K562 (cell line): ENCODE measurements at regions not wholly inside any gene's neighbourhood (a gene's known extent, or its start where the extent isn't known, plus 50 kb on each side); places are given as distances from the start of the nearest gene placed in this dataset.

Source experiments
- ASH1L ChIP-seq: fragments of 450-650 bp; IDR thresholded peaks from 2 replicates; pipeline ENCODE4 v1.6.1; 2018; ENCODE audit warnings: borderline replicate concordance, mild to moderate bottlenecking, low read depth; ENCODE audit not compliant: partially characterized antibody
- ATF1 ChIP-seq, 2 experiments: fragments of 450-650 bp in 1 of 2; IDR thresholded peaks; 2 replicates each; pipeline ENCODE4 v1.6.1; 2016; ENCODE audit warnings: missing compliant biosample characterization in 1 of 2, missing genetic modification characterization in 1 of 2
- EZH2 ChIP-seq: IDR thresholded peaks from 2 replicates; pipeline ENCODE4 v1.6.1; 2012; ENCODE audit warnings: low read depth, mild to moderate bottlenecking, inconsistent platforms, low read length, borderline replicate concordance
- HDAC2 ChIP-seq: fragments of 450-650 bp; IDR thresholded peaks from 2 replicates; pipeline ENCODE4 v1.6.1; 2016; ENCODE audit warnings: mild to moderate bottlenecking
- LCOR ChIP-seq: sonication (generic); formaldehyde crosslinking; IDR thresholded peaks from 2 replicates; pipeline ENCODE4 v1.8.0; 2022; ENCODE audit warnings: mild to moderate bottlenecking, missing genetic modification reagents
- NFE2L1 ChIP-seq: fragments of 450-650 bp; IDR thresholded peaks from 2 replicates; pipeline ENCODE4 v1.6.1; 2016; ENCODE audit warnings: missing genetic modification characterization, low read depth, mild to moderate bottlenecking, missing compliant biosample characterization, moderate library complexity, borderline replicate concordance
- NR4A1 ChIP-seq, 2 experiments: fragments of 250-450 bp in 1 of 2; fragments of 450-650 bp in 1 of 2; sonication (Bioruptor Pico) in 1 of 2; IDR thresholded peaks; 2 replicates each; pipeline versions ENCODE4 v1.4.0 to v1.6.1; 2016 to 2020; ENCODE audit warnings: mild to moderate bottlenecking in 2 of 2, missing compliant biosample characterization in 1 of 2, missing genetic modification characterization in 1 of 2, moderate library complexity in 1 of 2
- SAFB ChIP-seq: fragments of 200-400 bp; formaldehyde crosslinking; IDR thresholded peaks from 2 replicates; pipeline ENCODE4 v1.6.1; 2017; ENCODE audit warnings: low read depth, low read length, borderline replicate concordance
- SAFB2 ChIP-seq: fragments of 200-400 bp; formaldehyde crosslinking; IDR thresholded peaks from 2 replicates; pipeline ENCODE4 v1.6.1; 2018; ENCODE audit warnings: borderline replicate concordance, low read length, low read depth, moderate library complexity; ENCODE audit not compliant: severe bottlenecking
- SUPT5H ChIP-seq: fragments of 450-650 bp; IDR thresholded peaks from 2 replicates; pipeline ENCODE4 v1.6.1; 2016
- TAF7 ChIP-seq: fragments of 450-650 bp; IDR thresholded peaks from 2 replicates; pipeline ENCODE4 v1.6.1; 2016; ENCODE audit warnings: missing genetic modification characterization, missing compliant biosample characterization
- TEAD4 ChIP-seq, 2 experiments: sonication (generic) in 1 of 2; formaldehyde crosslinking in 1 of 2; IDR thresholded peaks; 2 replicates each; pipeline versions ENCODE4 v1.6.1 to v1.8.0; 2012 to 2022; ENCODE audit warnings: borderline replicate concordance in 1 of 2, inconsistent platforms in 1 of 2, low read length in 1 of 2, mild to moderate bottlenecking in 1 of 2, missing genetic modification reagents in 1 of 2
- TSC22D4 ChIP-seq: fragments of 450-650 bp; IDR thresholded peaks from 2 replicates; pipeline ENCODE4 v1.6.1; 2016; ENCODE audit warnings: missing genetic modification characterization, missing biosample characterization, control low read depth
- ZBTB11 ChIP-seq, 3 experiments: fragments of 200-800 bp in 1 of 3; fragments of 250-450 bp in 1 of 3; fragments of 450-650 bp in 1 of 3; sonication (Bioruptor Pico) in 1 of 3; sonication (Bioruptor generic) in 1 of 3; formaldehyde crosslinking in 1 of 3; IDR thresholded peaks; 2 replicates each; pipeline versions ENCODE4 v1.6.1 to v1.8.0; 2016 to 2022; ENCODE audit warnings: mild to moderate bottlenecking in 2 of 3, missing genetic modification characterization in 2 of 3, missing compliant biosample characterization in 1 of 3, moderate library complexity in 1 of 3
- ZFX ChIP-seq: sonication (generic); formaldehyde crosslinking; IDR thresholded peaks from 2 replicates; pipeline ENCODE4 v1.8.0; 2022; ENCODE audit warnings: mild to moderate bottlenecking, missing genetic modification reagents, moderate library complexity
- ZKSCAN8 ChIP-seq: fragments of 200-800 bp; sonication (Bioruptor generic); IDR thresholded peaks from 2 replicates; pipeline ENCODE4 v1.6.1; 2016; ENCODE audit warnings: missing genetic modification characterization, missing compliant biosample characterization
- ZNF175 ChIP-seq: fragments of 200-800 bp; sonication (Bioruptor generic); IDR thresholded peaks from 2 replicates; pipeline ENCODE4 v1.6.1; 2016; ENCODE audit warnings: low read depth, mild to moderate bottlenecking, missing genetic modification characterization, missing compliant biosample characterization
- ZNF217 ChIP-seq: sonication (generic); formaldehyde crosslinking; IDR thresholded peaks from 2 replicates; pipeline ENCODE4 v1.8.0; 2022; ENCODE audit warnings: mild to moderate bottlenecking, missing genetic modification reagents
- ZNF253 ChIP-seq: fragments of 250-450 bp; sonication (Bioruptor Pico); conservative IDR thresholded peaks from 2 replicates; pipeline ENCODE4 v1.6.1; 2021; ENCODE audit warnings: mild to moderate bottlenecking
- ZNF324 ChIP-seq: fragments of 250-450 bp; sonication (Bioruptor Pico); IDR thresholded peaks from 2 replicates; pipeline ENCODE4 v1.4.0; 2020; ENCODE audit warnings: mild to moderate bottlenecking
- ZNF354B ChIP-seq: fragments of 250-450 bp; sonication (Bioruptor Pico); IDR thresholded peaks from 2 replicates; pipeline ENCODE4 v1.4.0; 2020
- ZNF431 ChIP-seq: sonication (generic); formaldehyde crosslinking; IDR thresholded peaks from 2 replicates; pipeline ENCODE4 v1.8.0; 2022; ENCODE audit warnings: mild to moderate bottlenecking, missing genetic modification reagents
- ZNF561 ChIP-seq: fragments of 450-650 bp; formaldehyde crosslinking; conservative IDR thresholded peaks from 2 replicates; pipeline ENCODE4 v1.4.0; 2020; ENCODE audit warnings: mild to moderate bottlenecking, moderate library complexity
- ZNF668 ChIP-seq: fragments of 250-450 bp; sonication (Bioruptor Pico); IDR thresholded peaks from 2 replicates; pipeline ENCODE4 v1.8.0; 2022; ENCODE audit warnings: mild to moderate bottlenecking, inconsistent platforms
- ZNF766 ChIP-seq: fragments of 200-800 bp; sonication (Bioruptor generic); conservative IDR thresholded peaks from 2 replicates; pipeline ENCODE4 v1.6.1; 2016; ENCODE audit warnings: missing genetic modification characterization, missing compliant biosample characterization
- TF ChIP-seq, protein P1 (sequence below): fragments of 450-650 bp; IDR thresholded peaks from one replicate; pipeline ENCODE4 v1.6.1; 2018; ENCODE audit warnings: mild to moderate bottlenecking, moderate library complexity; ENCODE audit not compliant: partially characterized antibody

- TF ChIP-seq NR4A1 (CRISPR knock-in tag; IDR thresholded peaks at IDR 0.05), result no peak
- TF ChIP-seq NR4A1 (tag; IDR thresholded peaks at IDR 0.05), result no peak
- TF ChIP-seq ZNF668 (CRISPR knock-in tag), result no peak
- no peak for TF ChIP-seq ZKSCAN8 (CRISPR knock-in tag)
- no peak for TF ChIP-seq ZNF431
- no peak for TF ChIP-seq ASH1L
- no peak for TF ChIP-seq TEAD4 (IDR thresholded peaks at IDR 0.05; ENCODE audit: low read length)
- no peak for TF ChIP-seq TEAD4 (CRISPR knock-in tag; IDR thresholded peaks at IDR 0.05; ENCODE audit: borderline replicate concordance)
- TF ChIP-seq, protein P1, sequence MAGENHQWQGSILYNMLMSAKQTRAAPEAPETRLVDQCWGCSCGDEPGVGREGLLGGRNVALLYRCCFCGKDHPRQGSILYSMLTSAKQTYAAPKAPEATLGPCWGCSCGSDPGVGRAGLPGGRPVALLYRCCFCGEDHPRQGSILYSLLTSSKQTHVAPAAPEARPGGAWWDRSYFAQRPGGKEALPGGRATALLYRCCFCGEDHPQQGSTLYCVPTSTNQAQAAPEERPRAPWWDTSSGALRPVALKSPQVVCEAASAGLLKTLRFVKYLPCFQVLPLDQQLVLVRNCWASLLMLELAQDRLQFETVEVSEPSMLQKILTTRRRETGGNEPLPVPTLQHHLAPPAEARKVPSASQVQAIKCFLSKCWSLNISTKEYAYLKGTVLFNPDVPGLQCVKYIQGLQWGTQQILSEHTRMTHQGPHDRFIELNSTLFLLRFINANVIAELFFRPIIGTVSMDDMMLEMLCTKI, result no peak
- no peak for TF ChIP-seq SUPT5H
- no peak for TF ChIP-seq ZNF324 (CRISPR knock-in tag)
- TF ChIP-seq ZNF175 (CRISPR knock-in tag), result 0 out of 2 replicates have a peak, but pooled peaks have one; percentile 55
- TF ChIP-seq ATF1 (CRISPR knock-in tag; IDR thresholded peaks at IDR 0.05), result no peak
- peak; percentile 35; the same call in 1 of the 2 replicates for TF ChIP-seq ATF1 (tag; IDR thresholded peaks at IDR 0.05)
- TF ChIP-seq ZNF561 (CRISPR knock-in tag), result no peak
- no peak for TF ChIP-seq SAFB2
- peak in 1 of 3 experiments; percentile 49; a peak in 1 of 6 replicates for TF ChIP-seq ZBTB11 (CRISPR knock-in tag; IDR thresholded peaks at IDR 0.05)
- TF ChIP-seq TAF7, result no peak
- TF ChIP-seq ZNF217 (CRISPR knock-in tag), result no peak
- no peak for TF ChIP-seq ZFX (CRISPR knock-in tag)
- TF ChIP-seq TSC22D4 (tag), result no peak
- no peak for TF ChIP-seq ZNF253
- no peak for TF ChIP-seq ZNF766 (CRISPR knock-in tag)
- no peak for TF ChIP-seq EZH2
- no peak for TF ChIP-seq ZNF354B (CRISPR knock-in tag)
- no peak for TF ChIP-seq HDAC2
- TF ChIP-seq LCOR, result no peak
- TF ChIP-seq SAFB, result no peak
- no peak for TF ChIP-seq NFE2L1 (tag)
Measured at GRCh38 chr20:48126227-48126740, 341.0 kb upstream of the SULF2 start (continued).
